NCI-H1092 (cell line): ENCODE measurements at regions not wholly inside any gene's neighbourhood (a gene's known extent, or its start where the extent isn't known, plus 50 kb on each side); places are given as distances from the start of the nearest gene placed in this dataset.
A peak's percentile ranks its signal among the peaks of the same experiment; 100 is the strongest.

Experiments used
- DNase-seq: peaks from one replicate; lab custom pipeline; 2025; lab: John Stamatoyannopoulos, UW

- DNase-seq, result no peak
These were observed 200.5 kb downstream of the TRIM29 start for GRCh38 chr11:119937412-119937811.

DNA sequence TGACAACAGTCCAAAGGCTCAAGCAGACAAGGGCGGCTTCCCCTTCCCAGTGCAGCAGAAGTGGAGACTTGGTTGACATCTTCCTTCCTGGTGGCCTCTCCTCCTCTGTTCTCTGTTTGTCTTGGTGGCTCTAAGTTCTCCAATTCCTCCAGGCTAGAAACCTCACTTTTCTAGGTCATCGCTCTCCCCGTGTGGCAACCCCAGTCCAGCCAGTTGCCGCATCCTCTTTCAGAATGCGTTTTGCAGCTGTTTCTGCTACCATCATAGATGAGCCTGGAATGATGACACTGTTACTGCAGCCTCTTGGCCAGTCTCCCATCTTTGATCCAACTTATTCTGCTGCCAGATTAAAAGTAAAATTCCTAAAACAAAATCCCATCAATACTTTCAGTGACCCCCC lies 201.5 kb downstream of the TRIM29 start:
- no peak for DNase-seq

- peak; percentile 32 for DNase-seq
These were observed 202.5 kb downstream of the TRIM29 start for GRCh38 chr11:119935349-119935925.

DNA sequence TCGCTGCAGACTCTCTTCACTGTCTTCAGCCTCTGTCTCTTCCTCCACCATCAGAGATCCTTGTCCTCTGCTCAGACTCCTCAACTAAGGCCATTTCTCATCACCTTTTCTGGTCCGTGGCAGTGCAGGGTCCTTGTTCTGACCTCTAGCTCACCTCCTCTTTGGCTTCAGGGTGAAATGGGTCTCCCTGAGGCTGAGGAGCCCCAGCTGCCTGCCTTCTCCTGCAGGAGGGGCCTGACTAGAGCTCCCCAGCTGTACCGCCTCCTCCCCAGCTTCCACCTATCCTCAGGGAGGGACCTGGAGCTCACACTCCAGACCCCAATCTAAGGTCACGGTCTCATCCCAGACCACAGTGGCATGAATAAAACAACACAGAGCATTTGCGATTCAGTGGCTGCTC lies 203.0 kb downstream of the TRIM29 start:
- DNase-seq, result no peak

- DNase-seq, result no peak
These were observed 203.6 kb downstream of the TRIM29 start for GRCh38 chr11:119934267-119934666.

DNA sequence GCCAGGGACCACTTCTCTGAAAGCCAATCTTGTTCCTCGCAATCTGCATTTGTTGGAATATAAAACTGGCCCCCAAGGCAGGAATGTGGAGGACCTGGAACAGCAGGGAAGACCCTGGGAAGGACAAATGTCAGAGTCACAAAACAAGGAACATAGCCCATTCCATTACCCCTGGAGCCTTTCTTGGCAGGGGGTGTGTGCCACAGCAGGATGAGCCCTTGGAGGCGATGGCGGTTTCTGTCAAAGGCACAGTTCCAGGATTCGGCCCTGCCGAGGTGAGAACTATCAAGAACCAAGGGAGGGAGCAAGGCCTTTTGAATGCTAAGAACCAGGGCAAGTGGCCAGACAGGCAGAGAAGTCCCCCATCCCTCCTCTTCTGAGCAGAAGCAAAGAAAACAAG lies 204.3 kb downstream of the TRIM29 start:
- no peak for DNase-seq

- DNase-seq, result no peak
These were observed 204.0 kb upstream of the NECTIN1 start for GRCh38 chr11:119932828-119933562.

- no peak for DNase-seq
These were observed 199.0 kb upstream of the NECTIN1 start for GRCh38 chr11:119928047-119928446.

- DNase-seq, result no peak
These were observed 195.0 kb upstream of the NECTIN1 start for GRCh38 chr11:119924017-119924416.

GRCh38 chr11:119921571-119921970 lies 192.6 kb upstream of the NECTIN1 start:
- DNase-seq, result no peak

DNA sequence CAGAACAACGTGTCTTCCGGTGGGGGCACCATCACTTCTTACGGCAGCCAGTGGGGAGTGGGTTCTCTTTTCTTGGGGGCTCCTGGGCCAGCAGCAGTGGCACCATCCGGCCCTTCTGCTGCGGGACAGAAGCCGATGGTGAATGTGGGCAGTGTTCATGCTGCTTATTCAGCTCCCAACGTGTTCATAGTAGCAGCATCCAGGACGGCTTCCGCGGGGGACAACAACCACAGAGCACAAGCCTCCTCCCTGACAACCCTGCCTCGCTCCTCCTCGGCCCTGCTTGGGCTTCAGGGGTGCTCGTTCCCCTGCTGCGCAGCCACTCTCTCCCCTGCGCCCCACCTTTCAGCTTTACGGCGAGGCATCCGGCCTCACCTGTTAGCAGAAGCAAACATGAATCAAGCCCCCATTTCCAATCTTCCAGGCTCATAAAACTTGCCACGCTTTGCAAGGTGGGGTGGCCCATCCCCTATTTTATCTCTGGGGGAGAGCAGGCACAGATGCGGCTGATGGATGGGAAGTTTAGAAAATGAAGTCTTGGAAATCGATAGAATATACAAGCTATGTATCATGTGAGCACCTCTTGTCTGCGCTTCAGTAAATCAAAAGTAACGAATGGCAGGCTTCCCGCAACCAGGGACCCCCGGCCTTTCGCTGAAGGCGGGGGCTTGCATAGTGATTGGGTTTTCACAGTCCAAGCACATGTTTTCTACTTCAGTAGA lies 191.8 kb upstream of the NECTIN1 start:
- no peak for DNase-seq

DNA sequence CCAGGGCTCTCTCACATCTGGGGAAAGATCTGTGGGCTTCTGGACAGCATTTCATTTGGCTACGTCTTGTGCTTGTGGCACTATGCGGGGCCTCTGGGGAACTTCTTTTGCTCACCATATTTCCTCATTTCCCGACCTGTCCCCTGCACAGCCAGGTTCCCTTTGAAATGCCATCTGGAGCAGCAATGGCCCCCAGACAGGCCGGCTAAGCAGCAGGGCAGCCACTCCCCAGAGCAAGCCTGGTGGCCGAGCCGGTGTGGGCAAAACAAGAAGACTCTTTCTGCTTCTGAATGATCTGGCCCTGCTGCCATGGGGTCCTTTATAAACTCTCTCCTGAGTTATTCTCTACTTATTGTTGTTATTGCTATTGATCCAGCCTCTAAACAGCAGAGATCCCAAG lies 190.7 kb upstream of the NECTIN1 start:
- DNase-seq, result no peak

DNA sequence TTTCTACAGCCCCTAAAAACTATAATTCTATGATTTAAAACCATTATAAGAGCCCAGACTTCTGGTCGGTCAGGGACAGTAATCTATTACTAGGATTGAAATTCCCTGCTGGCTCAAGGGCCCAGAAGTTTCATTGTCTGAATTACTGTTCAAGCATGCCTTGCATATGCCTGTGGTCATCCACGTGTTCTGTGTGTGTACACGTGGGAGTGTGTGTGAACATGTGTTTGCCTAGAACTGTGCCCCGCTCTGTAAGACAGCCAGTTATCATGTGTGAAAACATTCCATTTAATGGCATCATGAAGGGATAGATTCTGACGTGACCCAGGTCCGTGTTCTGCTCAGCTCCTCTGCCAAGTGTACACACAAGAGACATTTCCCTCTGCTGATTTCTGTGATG lies 189.3 kb upstream of the NECTIN1 start:
- DNase-seq, result no peak

DNA sequence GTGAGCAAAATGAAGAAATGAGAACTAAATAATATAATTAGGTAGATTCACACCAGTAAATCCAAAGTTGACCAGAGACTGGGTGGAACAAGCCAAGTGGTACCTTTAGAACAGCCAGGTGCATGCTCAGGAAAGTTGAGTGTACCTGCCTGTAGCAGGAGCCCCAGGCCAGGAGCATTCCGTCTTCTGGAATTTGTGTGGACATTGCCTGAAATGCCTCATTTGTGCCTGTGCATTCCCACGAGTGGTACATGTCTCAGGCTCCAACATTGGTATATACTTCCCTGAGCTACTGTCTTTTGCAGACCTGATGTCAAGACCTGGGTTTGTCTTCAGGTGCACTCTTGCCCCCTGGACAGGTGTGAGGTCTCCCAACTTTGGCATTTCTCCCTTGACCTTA lies 187.6 kb upstream of the NECTIN1 start:
- no peak for DNase-seq

DNA sequence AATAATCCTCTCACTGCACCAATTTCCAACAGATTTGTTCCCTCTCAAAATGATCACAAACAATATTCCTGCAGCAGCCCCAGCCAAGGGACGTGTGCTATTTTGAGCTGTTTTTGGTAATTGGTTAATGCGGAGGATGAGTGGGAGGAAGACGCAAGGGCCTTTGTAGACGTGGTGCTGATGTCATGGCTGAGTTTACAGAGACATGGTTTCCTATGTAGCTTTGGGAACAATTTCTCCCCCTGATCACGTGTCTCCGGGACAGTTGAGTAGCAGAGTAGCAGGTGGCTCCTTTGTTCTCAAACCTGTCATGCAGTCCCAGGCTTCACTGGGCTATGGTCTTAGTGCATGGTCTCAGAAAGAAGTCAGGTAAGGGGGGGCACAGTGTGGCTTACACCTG lies 183.2 kb upstream of the NECTIN1 start:
- peak; percentile 80 for DNase-seq

GRCh38 chr11:119910650-119911049 lies 181.7 kb upstream of the NECTIN1 start:
- DNase-seq, result no peak

DNA sequence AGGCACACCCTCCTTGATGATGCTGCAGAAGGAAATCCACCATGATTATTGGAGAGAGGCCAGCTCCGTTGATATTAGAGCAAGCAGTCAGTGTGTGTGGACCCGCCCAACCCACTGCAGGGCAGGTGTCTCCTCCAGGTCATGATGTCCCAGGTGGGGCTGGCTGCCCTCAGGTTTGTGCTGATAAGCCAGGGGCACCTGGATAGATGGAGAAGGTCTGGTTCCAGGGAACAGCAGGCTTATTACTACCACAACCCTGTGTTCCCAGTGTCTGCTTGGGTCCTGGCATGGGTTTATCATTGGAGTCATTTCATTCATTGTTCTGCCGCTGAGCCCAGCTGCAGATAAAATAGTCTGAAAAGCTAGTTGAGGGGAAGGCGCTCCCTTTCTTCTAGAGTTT lies 181.1 kb upstream of the NECTIN1 start:
- DNase-seq, result no peak

DNA sequence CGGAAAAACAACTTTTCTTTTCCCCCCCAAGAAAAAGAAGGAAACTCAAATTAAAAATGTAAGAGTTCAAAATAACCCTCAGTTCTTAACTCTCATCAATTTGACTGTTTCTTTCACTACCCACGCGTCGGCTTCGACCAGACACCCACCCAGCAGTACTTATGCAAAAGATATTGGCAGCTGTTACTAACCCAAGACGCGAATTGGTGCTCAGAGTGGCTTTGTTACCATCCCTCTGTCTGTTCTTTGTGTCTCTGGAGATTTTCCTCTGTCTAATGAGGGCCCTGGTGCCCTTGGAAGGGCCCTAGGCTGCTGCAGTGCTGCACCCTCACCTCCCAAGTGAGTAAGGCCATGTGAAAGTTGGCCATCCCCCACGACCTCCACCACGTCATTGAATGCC lies 180.5 kb upstream of the NECTIN1 start:
- DNase-seq, result no peak

GRCh38 chr11:119909077-119909476 lies 180.1 kb upstream of the NECTIN1 start:
- no peak for DNase-seq

DNA sequence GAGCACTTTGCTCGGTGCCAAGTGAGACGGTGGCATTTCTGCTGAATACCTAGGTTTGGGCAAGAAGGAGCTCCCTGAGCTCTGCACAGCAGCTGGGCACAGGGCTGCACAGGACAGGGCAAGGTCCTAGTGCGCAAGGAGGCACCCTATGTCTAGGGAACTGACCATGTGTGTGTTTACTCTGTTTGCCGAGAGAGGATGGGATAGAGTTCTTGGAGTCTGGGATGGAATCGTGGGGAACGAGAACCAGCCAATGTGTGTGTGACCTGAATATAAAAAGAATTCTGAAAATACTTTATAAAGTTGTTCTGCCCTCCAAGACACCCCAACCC lies 179.5 kb upstream of the NECTIN1 start:
- no peak for DNase-seq

DNA sequence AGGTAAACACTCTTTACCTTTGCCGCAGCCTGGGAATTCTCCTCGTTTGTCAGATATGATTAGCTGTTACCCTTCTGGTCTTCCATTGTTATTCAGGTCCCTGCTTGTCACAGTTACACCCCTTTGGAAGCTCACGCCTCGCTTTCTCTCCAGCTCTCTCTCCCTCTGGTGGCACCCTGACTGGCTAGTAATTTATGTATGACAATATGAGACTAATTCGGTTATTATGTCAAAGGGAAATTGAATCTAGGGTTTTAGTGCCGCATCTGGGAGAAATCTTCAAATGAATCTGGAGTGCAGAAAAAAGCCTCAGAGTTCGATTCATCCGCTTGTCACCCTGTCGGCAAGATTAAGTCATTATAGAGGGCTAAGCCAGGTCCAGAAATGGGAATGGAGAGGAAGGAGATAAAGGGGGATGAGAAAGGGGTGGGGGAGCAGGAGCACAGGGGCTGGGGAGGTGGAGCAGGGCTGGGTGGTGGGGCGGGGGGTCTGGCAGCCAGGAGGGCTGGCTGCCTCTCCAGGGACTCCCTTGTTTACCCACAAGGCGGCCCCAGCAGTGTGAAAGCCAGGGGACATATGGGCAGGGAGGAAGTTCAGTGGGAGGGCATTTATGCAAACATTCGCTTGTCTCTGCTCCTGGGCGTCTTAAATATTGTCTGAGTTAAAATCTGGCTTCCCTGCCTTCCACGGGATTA lies 179.0 kb upstream of the NECTIN1 start:
- DNase-seq, result peak; percentile 40

DNA sequence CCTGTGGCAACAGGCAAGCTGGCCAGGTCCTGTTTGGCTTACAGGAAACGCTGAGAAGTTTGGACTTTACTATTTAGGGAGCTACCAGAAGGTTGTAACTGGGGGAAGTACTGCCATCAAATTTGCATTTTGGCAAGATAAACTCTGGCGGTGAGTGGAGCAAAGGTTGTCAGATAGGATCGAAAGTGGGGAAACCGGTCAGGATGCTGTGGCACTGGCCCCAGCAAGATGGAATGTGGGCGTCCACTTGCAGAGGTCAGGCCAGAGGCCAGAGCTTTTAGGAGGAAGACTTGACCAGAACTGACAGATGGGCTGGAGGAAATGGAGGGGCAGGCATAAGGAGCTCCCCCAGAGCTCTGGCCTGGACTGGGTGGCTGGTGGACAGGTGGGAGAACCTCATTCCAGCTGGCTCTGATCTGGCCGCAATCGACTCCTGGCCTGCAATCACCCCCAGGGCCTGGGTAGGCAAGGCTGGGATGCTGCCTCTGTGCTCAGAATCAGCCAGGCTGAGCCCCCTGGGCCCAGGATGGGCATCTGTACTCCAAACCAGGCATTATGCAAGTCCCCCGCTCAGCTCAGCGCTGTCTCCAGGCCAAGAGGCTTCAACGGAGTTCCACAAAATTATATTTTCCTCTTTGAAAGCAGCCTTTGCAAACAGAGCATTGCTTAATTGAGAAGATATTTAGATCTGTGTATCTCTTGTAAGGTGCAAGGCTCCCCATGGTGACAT lies 178.3 kb upstream of the NECTIN1 start:
- no peak for DNase-seq
